HCT116 (cell line): ENCODE measurements at regions not wholly inside any gene's neighbourhood (a gene's known extent, or its start where the extent isn't known, plus 50 kb on each side); places are given as distances from the start of the nearest gene placed in this dataset.

ENCODE experiments used
- ATAC-seq: fragments of 200-7000 bp; cut with Tn5 transposase; 2 replicates; pipeline ENCODE4 v1.9.1; 2020; ENCODE audit warnings: mild to moderate bottlenecking, moderate library complexity
- BruUV-seq: library from RNA; stranded (reverse); fragments of 400-500 nt; replicated peaks from 2 replicates; lab custom pipeline; 2021; lab: Mats Ljungman, UMichigan
- CTCF ChIA-PET: fragments of 300-600 bp; sonication (Branson Sonifier 250); formaldehyde crosslinking; loops from one replicate; lab custom pipeline; 2021; ENCODE audit warnings: antibody characterized with exemption; lab: Charles Lee
- POLR2A ChIA-PET: fragments of 300-600, 350-600 bp; sonication (Branson Sonifier 250); formaldehyde crosslinking; loops from one replicate; lab custom pipeline; 2021; ENCODE audit warnings: antibody characterized with exemption; lab: Charles Lee
- RAD21 ChIA-PET, 2 experiments: fragments of 300-600 bp; sonication (Branson Sonifier 250); formaldehyde crosslinking; loops; one replicate each; lab custom pipeline; 2023; ENCODE audit warnings: low total read pairs in 2 of 2; ENCODE audit not compliant: uncharacterized antibody in 2 of 2, unreplicated experiment in 2 of 2, low non-redundant PET in 1 of 2; lab: Charles Lee
- DNase-seq: peaks from one replicate; pipeline ENCODE4 v3.0.0-alpha.2; 2010; ENCODE audit warnings: low read depth, low spot score
- H2AFZ ChIP-seq: fragments of 200-600 bp; shearing (Covaris generic), sonication (generic); 2 replicates; pipeline ENCODE4 v1.6.1; 2017; ENCODE audit warnings: low read depth, mixed run types, mixed read lengths, antibody characterized with exemption, low read length; ENCODE audit not compliant: poor library complexity, severe bottlenecking
- H3K27ac ChIP-seq: 2 replicates; pipeline ENCODE4 v1.5.1; 2012; ENCODE audit warnings: low read depth, low read length
- H3K27me3 ChIP-seq: fragments of 200-600 bp; sonication (generic); 2 replicates; pipeline ENCODE4 v1.6.1; 2016; ENCODE audit warnings: mixed run types, low read length, mixed read lengths; ENCODE audit not compliant: insufficient read depth
- H3K36me3 ChIP-seq, 2 experiments: fragments of 200-500 bp in 1 of 2; fragments of 200-600 bp in 1 of 2; sonication (Bioruptor generic) in 1 of 2; sonication (generic) in 1 of 2; 2 replicates each; pipeline versions ENCODE4 v1.5.1 to v1.6.1; 2014 to 2016; ENCODE audit warnings: low read length in 2 of 2, inconsistent platforms in 1 of 2, mixed read lengths in 1 of 2, mixed run types in 1 of 2; ENCODE audit not compliant: insufficient read depth in 2 of 2, control insufficient read depth in 1 of 2
- H3K4me1 ChIP-seq, 2 experiments: fragments of 200-600 bp in 1 of 2; sonication (generic) in 1 of 2; 2 replicates each; pipeline versions ENCODE4 v1.5.1 to v1.6.1; 2012 to 2017; ENCODE audit warnings: low read length in 2 of 2, inconsistent platforms in 1 of 2, mild to moderate bottlenecking in 1 of 2, mixed read lengths in 1 of 2, mixed run types in 1 of 2, moderate library complexity in 1 of 2; ENCODE audit not compliant: insufficient read depth in 2 of 2, control insufficient read depth in 1 of 2
- H3K4me2 ChIP-seq: fragments of 200-600 bp; sonication (generic); 2 replicates; pipeline ENCODE4 v1.6.1; 2017; ENCODE audit warnings: mixed run types, low read length, mixed read lengths
- H3K4me3 ChIP-seq, 2 experiments: fragments of 200-600 bp in 1 of 2; sonication (generic) in 1 of 2; replicated peaks in 1 of 2; 2 replicates each; pipeline ENCODE4 v1.5.1; 2011 to 2016; ENCODE audit warnings: low read length in 2 of 2, control low read depth in 1 of 2, low read depth in 1 of 2, mild to moderate bottlenecking in 1 of 2, mixed read lengths in 1 of 2, mixed run types in 1 of 2
- H3K79me2 ChIP-seq: fragments of 200-600 bp; sonication (generic); 2 replicates; pipeline ENCODE4 v1.6.1; 2017; ENCODE audit warnings: mild to moderate bottlenecking, mixed run types, low read length, moderate library complexity, mixed read lengths; ENCODE audit not compliant: insufficient read depth
- H3K9ac ChIP-seq: fragments of 200-600 bp; sonication (generic); 2 replicates; pipeline ENCODE4 v1.6.1; 2016; ENCODE audit warnings: low read length, mixed read lengths
- H3K9me2 ChIP-seq: fragments of 200-600 bp; sonication (generic), shearing (Covaris generic); 2 replicates; pipeline ENCODE4 v1.6.1; 2017; ENCODE audit warnings: mixed run types, mild to moderate bottlenecking, moderate library complexity; ENCODE audit not compliant: insufficient read depth
- H3K9me3 ChIP-seq, 2 experiments: fragments of 200-500 bp in 1 of 2; fragments of 200-600 bp in 1 of 2; sonication (Bioruptor generic) in 1 of 2; sonication (generic) in 1 of 2; 2 replicates each; pipeline ENCODE4 v1.6.1; 2014 to 2017; ENCODE audit warnings: low read length in 2 of 2, mixed read lengths in 2 of 2, inconsistent platforms in 1 of 2, low read depth in 1 of 2, mild to moderate bottlenecking in 1 of 2, mixed run types in 1 of 2, moderate library complexity in 1 of 2; ENCODE audit not compliant: control insufficient read depth in 1 of 2, insufficient read depth in 1 of 2
- H4K20me1 ChIP-seq: fragments of 200-600 bp; sonication (generic), shearing (Covaris generic); 2 replicates; pipeline ENCODE4 v1.6.1; 2017; ENCODE audit warnings: mixed run types, mild to moderate bottlenecking, moderate library complexity; ENCODE audit not compliant: insufficient read depth
- EGR1 ChIP-seq: IDR thresholded peaks from 2 replicates; pipeline ENCODE4 v1.6.1; 2012; ENCODE audit warnings: low read depth
- EZH2phosphoT487 ChIP-seq: fragments of 200-600 bp; IDR thresholded peaks from 2 replicates; pipeline ENCODE4 v1.6.1; 2018; ENCODE audit warnings: antibody characterized with exemption, borderline replicate concordance
- FOSL1 ChIP-seq: IDR thresholded peaks from 2 replicates; pipeline ENCODE4 v1.6.1; 2012; ENCODE audit warnings: low read depth
- JUND ChIP-seq: IDR thresholded peaks from 2 replicates; pipeline ENCODE4 v1.6.1; 2012
- POLR2AphosphoS5 ChIP-seq: IDR thresholded peaks from 2 replicates; pipeline ENCODE4 v1.6.1; 2011; ENCODE audit warnings: mild to moderate bottlenecking, low read depth, low read length, moderate library complexity
- RAD21 ChIP-seq: IDR thresholded peaks from 2 replicates; pipeline ENCODE4 v1.6.1; 2012; ENCODE audit warnings: low read depth, mild to moderate bottlenecking
- REST ChIP-seq: IDR thresholded peaks from 2 replicates; pipeline ENCODE4 v1.6.1; 2012; ENCODE audit warnings: low read depth
- SP1 ChIP-seq: IDR thresholded peaks from 2 replicates; pipeline ENCODE4 v1.6.1; 2012; ENCODE audit warnings: low read depth
- SRF ChIP-seq: IDR thresholded peaks from 2 replicates; pipeline ENCODE4 v1.6.1; 2012; ENCODE audit warnings: low read depth
- ZFX ChIP-seq: fragments of 450-650 bp; IDR thresholded peaks from 2 replicates; pipeline ENCODE4 v1.6.1; 2017
- ZNF274 ChIP-seq: fragments of 200-500 bp; sonication (Bioruptor generic); IDR thresholded peaks from 2 replicates; pipeline ENCODE4 v1.6.1; 2014; ENCODE audit warnings: mild to moderate bottlenecking, low read depth, low read length, inconsistent platforms
- intact Hi-C: fragments of 100-400 bp; cut with micrococcal nuclease; formaldehyde crosslinking; loops from 2 replicates; pipeline ENCODE4 v1.10.0; 2022

DNA sequence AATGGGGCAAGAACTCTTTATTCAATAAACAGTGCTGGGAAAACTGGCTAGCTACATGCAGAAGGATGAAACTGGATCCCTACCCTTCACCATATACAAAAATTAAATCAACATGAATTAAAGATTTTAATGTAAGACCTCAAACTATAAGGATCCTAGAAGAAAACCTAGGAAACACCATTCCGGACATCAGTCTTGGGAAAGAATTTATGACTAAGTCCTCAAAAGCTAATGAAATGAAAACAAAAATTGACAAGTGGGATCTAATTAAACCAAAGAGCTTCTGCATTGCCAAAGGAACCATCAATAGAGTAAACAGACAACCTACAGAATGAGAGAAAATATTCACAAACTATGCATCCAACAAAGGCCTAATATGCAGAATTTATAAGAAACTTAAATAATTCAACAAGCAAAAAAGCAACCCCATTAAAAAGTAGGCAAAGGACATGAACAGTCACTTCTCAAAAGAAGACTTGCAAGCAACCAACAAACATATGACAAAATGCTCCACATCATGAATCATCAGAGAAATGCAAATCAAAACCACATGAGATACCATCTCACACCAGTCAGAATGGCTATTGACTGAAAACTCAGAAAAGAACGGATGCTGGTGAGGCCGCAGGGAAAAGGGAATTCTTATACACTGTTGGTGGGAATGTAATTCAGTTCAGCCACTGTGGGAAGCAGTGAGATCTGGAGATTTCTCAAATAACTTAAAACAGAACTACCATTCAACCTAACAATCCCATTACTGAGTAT, 104.3 kb upstream of the MAP3K1 start:
- ChIA-PET RAD21 (no interaction called here), CTCF (no interaction called here), POLR2A (no interaction called here)
- Histone ChIP-seq H3K4me1 (no peaks in the 10 kb centered on the region), H3K4me2 (no peak overlapping the region), H3K79me2 (no peaks in the 10 kb centered on the region), H3K9ac (no peak overlapping the region), H4K20me1 (no peaks in the 10 kb centered on the region), H3K4me3 (no peak overlapping the region), H3K9me3 (peaks cover 0 to 2% of the 10 kb centered on the region in 2 experiments; a peak in 1 of 4 replicates), H3K9me2 (no peaks in the 10 kb centered on the region), H3K27me3 (no peaks in the 10 kb centered on the region), H2AFZ (no peak overlapping the region), H3K27ac (no peak overlapping the region), H3K36me3 (no peaks in the 10 kb centered on the region; a peak in 1 of 4 replicates)
- ATAC-seq (no peak), DNase-seq (no peak)
- intact Hi-C loops: no loop called here
- TF ChIP-seq ZNF274 (no peak), RAD21 (no peak), REST (no peak), SP1 (no peak), JUND (no peak), SRF (no peak), ZFX (no peak), EZH2phosphoT487 (no peak), FOSL1 (no peak), POLR2AphosphoS5 (no peak), EGR1 (no peak)
- no TSS peak for BruUV-seq
